GM20000 (cell line): ENCODE measurements at regions not wholly inside any gene's neighbourhood (a gene's known extent, or its start where the extent isn't known, plus 50 kb on each side); places are given as distances from the start of the nearest gene placed in this dataset.

Experiments
- DNase-seq: peaks from one replicate; pipeline ENCODE4 v3.0.0; 2012; ENCODE audit warnings: low spot score
- TF ChIP-seq, protein P1 (sequence below): IDR thresholded peaks from 2 replicates; pipeline ENCODE4 v1.5.1; 2012; ENCODE audit warnings: mild to moderate bottlenecking, control low read depth; ENCODE audit errors: extremely low read depth, missing control alignments

DNA sequence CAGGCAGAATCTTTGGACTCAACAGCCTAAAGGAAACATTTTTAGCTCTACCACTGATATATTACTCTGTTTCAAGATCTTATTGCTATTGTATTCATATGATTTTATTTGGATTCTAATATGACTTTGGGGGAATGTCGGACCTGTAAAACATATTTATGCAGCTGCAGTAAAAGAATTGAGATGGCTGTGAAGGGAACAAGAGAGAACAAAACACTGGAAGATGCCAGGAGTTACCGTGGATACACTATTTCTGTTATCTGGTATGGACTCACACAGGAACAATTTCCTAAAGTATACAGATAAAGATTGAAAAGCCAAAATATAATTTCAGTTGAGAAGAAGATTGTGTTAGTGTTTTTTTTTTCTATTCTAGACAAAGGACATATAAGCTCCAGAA, 113.0 kb upstream of the DCLK2 start:
- no peak for DNase-seq
- TF ChIP-seq, protein P1, sequence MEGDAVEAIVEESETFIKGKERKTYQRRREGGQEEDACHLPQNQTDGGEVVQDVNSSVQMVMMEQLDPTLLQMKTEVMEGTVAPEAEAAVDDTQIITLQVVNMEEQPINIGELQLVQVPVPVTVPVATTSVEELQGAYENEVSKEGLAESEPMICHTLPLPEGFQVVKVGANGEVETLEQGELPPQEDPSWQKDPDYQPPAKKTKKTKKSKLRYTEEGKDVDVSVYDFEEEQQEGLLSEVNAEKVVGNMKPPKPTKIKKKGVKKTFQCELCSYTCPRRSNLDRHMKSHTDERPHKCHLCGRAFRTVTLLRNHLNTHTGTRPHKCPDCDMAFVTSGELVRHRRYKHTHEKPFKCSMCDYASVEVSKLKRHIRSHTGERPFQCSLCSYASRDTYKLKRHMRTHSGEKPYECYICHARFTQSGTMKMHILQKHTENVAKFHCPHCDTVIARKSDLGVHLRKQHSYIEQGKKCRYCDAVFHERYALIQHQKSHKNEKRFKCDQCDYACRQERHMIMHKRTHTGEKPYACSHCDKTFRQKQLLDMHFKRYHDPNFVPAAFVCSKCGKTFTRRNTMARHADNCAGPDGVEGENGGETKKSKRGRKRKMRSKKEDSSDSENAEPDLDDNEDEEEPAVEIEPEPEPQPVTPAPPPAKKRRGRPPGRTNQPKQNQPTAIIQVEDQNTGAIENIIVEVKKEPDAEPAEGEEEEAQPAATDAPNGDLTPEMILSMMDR, result no peak

DNA sequence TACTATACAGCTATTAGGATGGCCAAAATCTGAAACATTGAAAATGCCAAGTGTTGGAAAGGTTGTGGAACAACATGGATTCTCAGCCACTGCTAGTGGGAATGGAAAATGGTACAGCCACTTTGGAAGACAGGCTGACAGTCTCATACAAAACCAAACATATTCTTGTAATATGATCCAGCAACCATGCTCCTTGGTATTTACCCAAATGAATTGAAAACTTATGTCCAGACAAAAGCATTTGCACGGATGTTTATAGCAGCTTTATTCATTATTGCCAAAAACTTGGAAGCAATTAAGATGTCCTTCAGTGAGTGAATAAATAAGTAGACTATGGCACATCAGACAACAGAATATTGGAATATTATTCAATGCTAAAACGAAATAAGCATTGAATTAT, 105.8 kb upstream of the DCLK2 start:
- TF ChIP-seq, protein P1, result no peak
- no peak for DNase-seq

DNA sequence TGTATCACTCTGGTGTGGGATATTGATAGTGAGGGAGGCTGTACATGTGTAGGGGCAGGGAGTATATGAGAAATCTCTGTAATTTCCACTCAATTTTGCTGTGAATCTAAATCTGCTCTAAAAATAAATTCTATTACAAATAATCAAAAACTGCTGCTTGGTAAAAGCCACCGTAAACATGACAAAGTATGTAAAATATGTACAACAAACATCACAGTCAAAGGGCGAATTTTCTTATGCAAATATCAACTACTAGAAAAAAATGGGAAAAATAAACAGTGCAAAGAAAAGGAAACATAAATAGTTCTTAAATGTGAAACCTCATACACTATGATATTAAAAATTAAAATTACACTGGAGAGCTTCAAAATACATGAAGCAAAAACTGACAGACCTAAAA, 105.1 kb upstream of the DCLK2 start:
- DNase-seq, result no peak
- TF ChIP-seq, protein P1, result no peak

DNA sequence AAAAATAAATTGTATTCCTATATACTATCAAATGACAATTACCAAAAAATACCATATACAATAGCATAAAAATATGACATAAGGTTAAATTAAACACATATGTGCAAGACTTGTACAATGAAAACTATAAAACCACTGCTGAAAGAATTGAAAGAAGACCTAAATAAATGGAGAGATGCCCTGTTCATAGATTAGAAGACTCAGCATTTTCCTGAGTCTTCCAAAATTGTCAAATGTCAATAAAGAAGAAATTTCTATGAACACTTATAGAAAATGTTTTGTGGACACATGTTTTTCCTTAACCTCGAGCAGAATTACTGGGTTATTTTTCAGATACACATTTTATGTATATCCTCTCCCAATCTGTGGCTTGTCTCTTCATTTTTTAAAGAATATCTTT, 103.1 kb upstream of the DCLK2 start:
- TF ChIP-seq, protein P1, result no peak
- no peak for DNase-seq

DNA sequence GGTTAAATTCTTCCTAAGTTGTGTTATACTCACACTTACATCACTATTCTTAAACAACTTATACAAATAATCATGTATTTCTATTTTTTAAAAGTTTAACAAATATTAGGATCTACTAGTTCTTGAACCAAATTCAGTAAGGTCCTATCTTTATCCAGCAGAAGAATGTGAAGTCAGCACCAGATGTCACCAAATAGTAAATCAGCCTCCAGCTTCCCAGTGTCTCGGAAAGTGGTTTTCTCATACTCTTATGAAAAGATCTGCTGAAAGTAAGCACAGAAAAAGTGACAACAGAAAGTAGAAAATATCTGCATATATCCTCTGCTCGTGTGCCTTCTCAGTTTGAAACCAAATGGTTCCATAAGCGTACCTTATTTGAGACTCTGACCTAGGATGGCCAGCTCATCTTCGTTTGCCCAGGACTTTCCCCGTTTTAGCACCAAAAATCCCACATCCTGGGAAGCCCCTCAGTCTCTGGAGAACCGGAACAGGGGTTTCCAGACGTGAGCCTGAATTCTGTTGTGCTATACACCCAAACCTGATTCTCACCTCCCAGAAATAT, 98.0 kb upstream of the DCLK2 start:
- TF ChIP-seq, protein P1, result no peak
- no peak for DNase-seq

DNA sequence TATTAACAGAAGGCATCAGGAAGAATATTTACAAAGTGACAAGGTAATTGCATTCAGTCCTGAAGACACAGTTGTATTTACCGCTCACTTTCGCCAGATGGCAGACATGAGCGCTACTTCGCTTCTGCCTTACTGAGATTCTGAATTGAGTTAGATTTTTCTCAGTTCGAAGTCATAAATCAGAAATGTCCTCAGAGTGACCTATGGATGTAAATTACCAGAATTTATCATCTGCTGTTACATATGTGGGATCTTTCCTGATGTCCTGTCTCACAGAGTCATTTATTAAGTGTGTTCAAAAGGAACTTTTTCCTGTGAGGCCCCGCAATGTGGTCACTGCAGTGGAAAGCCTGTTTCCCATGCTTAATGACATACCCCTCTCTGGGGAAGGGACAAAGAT, 97.3 kb upstream of the DCLK2 start:
- peak; percentile 51 for DNase-seq
- TF ChIP-seq, protein P1, result peak; percentile 67

DNA sequence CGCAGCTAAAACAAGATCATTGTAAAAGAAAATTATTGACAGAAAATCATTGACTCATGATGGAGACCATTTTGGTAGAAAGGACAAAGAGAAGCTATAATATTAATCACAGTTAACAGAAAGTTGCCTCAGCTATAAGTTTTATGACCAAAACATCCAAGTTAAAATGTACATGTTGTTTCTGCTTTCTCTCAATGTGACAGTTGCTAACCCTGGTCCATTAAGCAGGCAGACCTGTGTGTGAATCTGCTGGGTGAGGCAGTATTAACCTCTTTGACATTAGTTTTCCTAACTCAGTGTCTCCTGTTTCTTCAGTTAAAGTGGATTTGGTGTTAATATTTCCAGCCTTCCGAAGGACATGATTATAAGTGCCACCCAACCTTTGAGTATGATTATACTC, 94.8 kb upstream of the DCLK2 start:
- TF ChIP-seq, protein P1, result no peak
- no peak for DNase-seq

DNA sequence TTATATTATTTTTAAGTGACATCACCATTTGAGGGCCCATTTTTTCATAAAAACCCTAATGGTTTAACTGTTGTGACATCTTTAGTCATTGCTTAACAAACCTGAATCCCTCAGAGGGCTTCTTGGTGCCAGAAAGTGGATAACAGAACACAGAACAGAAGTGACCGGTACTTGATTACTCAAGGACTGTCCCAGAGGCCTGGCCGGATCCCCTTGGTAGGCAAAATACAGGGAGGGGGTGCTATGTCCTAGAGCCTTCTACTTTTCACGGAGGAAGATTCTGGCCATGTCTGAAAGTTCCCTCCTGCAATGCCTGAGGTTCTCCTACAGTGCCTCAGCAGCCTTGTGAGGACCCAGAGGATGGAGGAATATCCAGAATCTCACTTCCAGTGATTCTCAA, 94.3 kb upstream of the DCLK2 start:
- TF ChIP-seq, protein P1, result no peak
- no peak for DNase-seq
